GM18861 (cell line): ENCODE measurements at regions not wholly inside any gene's neighbourhood (a gene's known extent, or its start where the extent isn't known, plus 50 kb on each side); places are given as distances from the start of the nearest gene placed in this dataset.

Source experiments
- ATAC-seq: cut with Tn5 transposase; IDR thresholded peaks from one replicate; pipeline ENCODE4 v1.9.1; 2021; ENCODE audit not compliant: unreplicated experiment

DNA sequence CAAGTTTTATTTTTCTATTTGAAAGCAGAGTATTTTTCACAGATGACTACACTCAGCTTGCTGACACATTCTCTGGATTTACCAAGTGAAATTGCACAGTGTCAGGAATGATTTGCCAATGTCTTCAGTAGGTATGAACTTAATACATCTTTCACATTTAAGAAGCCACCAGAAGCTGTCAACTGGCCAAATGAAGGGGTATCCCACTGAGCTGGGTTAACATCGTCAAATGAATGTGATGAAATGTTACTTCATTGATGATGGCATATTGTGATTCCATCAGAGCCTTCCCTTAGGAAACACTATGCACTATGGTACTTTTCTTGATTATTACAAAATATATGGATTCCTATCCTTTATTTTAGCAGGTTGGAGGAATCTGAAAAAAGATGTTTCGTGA lies 592.3 kb downstream of the FGF9 start:
- ATAC-seq = no peak

GRCh38 chr13:22265563-22265962 lies 594.7 kb downstream of the FGF9 start:
- ATAC-seq = no peak

DNA sequence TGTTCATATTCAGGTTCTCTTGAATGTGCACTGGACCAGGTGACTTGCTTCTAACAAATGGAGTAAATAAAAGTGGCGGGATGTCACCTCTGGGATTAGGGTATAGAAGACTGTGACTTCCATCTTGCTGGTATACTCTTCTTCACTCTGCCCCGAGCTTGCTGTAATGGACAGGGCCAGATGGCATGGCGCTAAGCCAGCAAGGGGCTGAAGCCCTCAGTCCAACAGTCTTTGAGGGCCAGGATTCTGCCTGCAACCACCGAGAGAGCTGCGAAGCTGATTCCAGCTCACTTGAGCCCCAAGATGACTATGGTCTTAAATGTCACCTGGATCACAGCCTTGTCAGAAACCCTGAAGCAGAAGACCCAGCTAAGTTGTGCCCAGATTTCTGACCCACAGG lies 600.0 kb downstream of the FGF9 start:
- no peak for ATAC-seq

GRCh38 chr13:22271903-22272302 lies 601.0 kb downstream of the FGF9 start:
- no peak for ATAC-seq

- no peak for ATAC-seq
Observed at GRCh38 chr13:22275393-22275792, 604.5 kb downstream of the FGF9 start.

DNA sequence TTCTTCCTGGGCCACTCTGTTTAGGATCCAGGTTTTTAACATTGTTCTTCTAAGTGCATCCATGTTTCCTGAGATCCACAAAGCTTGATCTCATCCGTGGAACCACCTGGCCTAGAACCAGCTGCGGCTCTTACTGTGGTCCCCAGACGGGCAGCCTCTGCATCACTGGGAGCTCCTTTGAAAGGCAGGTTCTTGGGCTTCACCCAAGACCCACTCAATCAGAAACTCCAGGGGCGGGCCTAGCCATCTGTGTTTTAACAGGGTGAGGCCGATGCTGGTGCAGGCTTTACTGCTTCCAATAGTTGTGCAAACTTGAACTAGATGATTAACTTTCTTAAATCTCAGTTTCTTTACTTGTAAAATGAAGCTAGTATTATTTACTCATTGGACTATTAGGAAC lies 605.7 kb downstream of the FGF9 start:
- no peak for ATAC-seq

DNA sequence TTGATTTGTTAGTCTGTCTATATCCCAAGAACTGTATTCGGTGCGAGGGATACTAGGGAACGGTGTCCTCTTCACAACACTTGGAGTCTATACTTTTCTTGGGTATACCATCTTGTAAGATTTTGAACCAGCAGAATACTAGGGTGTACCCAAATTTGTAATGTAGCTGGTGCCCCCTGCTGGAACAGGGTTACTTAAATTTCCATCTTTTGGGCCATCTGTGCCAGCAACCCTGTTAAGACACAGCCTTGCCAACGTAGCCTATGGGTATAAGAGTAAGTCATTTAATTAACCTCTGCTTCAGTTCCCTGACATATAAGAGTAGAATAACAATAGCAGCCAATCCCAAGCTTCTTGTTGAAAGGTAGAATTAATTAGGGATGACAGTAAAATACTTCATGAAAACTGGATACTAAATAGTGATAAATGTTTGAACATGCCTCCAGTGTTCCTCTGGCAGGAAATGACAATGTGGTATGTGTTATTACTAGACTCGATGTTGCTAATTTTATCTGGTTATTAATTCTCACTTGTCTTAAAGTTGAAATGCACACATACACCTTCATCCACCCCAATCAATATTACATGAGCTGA lies 607.6 kb downstream of the FGF9 start:
- peak; percentile 78 for ATAC-seq

DNA sequence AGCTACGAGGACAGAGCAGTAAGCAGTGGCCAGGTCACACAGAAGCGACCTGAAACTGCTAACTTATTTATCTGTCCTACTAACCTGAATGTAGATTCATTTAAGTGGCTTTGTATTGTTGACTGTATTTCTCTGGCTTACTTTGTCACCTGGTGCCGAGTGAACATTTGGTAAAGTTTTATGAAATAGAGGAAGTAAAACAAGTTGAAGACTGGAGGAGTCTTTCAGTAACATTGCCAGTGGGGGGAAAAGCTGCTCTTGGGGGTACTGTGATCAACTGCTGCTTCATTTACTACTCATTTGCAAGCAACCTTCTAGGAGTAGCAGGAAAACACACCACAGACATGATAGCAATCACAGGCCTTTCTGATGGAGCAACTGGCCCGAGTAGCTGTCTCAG lies 615.0 kb downstream of the FGF9 start:
- no peak for ATAC-seq

- no peak for ATAC-seq
Observed at GRCh38 chr13:22286338-22286737, 615.5 kb downstream of the FGF9 start.

GRCh38 chr13:22287343-22287920 lies 616.6 kb downstream of the FGF9 start:
- no peak for ATAC-seq

- ATAC-seq = no peak
Observed at GRCh38 chr13:22288496-22288895, 617.6 kb downstream of the FGF9 start.

DNA sequence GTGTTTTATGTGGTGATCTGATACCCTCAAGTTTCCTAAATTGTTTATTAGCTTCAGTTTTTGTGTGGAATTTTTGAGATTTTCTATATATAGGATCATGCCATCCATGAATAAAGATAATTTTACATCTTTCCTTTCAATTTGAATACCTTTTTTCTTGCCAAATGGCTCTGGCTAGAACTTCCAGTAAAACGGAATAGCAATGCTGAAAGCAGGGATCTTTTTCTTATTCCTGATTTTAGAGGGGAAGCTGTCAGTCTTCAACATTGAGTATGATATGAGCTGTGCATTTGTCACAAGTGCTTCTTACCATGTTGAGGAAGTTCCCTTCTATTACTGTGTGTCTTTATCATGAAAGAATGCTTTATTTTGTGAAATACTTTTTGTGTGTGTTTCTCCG lies 618.8 kb downstream of the FGF9 start:
- ATAC-seq = no peak

DNA sequence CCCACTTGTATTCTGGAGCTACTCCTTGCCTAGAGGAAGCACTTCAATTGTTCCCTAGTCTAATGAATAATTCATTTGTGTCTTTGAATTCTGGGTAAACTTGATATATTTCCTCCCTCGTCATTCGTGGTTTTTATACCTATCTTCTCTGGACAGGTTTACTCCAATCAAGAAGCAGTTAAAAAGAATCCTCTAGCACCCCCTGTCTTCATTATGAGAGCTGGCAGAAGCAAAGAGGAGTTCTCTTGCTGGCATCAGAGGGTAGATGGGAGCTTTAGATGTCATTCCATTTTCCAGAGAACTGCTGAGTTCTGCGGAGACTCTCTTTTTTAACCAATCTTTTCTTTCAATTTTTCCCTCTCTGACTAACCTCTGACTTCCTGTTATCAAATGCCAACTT lies 627.7 kb downstream of the FGF9 start:
- ATAC-seq = no peak

- no peak for ATAC-seq
Observed at GRCh38 chr13:22311734-22312404, 641.0 kb downstream of the FGF9 start.

DNA sequence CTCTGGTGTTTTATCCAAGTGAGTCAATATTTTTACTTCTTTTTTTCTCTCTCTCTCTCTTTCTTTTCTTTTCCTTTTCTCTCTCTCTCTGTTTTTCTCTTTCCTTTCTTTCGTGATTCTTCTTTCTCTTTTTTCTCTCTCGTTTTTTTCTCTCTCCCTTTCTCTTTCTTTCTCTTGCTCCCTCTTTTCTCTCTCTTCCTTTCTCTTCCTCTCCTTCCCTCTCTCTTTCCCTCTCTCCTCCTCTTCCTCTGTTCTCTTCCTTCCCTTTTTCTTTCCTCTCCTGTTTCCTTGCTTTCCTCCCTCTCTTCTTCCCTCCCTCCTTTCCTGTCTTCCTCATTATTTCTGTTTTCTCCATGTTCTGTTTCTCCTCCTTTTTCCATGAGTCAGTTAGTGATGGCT lies 641.5 kb downstream of the FGF9 start:
- no peak for ATAC-seq

DNA sequence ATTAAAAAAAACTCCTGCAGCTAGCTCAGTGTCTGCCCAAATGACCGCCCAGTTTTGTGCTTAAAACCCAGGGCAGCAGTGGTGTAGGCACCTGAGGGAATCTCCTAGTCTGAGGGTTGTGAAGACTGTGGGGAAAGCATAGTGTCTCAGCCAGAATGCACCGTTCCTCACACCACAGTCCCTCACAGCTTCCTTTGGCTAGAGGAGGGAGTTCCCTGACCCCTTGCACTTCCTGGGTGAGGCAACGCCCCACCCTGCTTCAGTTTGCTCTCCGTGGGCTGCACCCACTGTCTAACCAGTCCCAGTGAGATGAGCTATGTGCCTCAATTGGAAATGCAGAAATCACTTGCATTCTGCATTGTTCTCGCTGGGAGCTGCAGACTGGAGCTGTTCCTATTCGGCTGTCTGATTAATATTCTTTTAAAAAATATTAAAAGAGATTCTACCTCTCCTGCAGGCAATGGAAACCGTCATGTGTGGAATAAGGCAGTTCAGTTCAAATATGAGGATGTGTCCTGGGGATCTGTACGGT lies 645.7 kb downstream of the FGF9 start:
- no peak for ATAC-seq

DNA sequence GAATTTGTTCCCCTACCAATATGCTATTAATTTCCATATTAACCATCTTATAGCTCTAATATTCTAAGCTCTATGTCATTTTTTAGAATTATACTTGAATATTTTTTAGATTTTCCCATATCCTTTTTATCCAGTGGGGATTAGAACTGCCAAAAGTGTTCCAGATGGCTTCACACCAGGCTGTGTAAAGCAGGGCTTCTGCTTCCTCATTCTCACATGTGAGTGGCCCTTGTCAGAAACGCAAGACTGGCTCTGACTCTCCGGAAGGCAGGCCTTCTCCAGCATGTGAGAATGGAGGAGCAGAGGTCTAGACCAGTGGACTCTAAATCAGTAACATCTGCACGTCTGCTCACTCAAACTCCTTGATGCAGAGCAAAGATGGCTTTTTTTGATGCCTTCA lies 650.1 kb downstream of the FGF9 start:
- no peak for ATAC-seq

GRCh38 chr13:22325761-22326160 lies 654.9 kb downstream of the FGF9 start:
- ATAC-seq = no peak

DNA sequence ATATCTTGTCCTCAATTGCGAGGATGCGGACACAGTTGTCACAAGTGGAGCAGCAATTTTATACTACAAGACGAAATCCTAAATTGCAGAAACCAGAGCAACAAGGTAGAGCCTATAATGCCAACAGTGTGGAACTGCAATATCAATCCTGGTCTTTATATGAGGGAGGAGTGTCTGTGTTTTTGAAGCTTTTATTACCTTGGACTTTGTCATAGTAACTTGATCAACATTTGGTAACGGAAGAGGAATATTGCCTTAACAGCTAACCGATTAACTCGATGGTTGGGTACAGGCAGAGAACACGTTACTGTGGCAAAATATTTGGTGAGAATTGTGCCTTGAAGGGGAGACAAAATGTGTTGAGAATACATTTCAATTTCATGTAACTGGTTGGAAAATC lies 661.5 kb downstream of the FGF9 start:
- ATAC-seq = no peak

DNA sequence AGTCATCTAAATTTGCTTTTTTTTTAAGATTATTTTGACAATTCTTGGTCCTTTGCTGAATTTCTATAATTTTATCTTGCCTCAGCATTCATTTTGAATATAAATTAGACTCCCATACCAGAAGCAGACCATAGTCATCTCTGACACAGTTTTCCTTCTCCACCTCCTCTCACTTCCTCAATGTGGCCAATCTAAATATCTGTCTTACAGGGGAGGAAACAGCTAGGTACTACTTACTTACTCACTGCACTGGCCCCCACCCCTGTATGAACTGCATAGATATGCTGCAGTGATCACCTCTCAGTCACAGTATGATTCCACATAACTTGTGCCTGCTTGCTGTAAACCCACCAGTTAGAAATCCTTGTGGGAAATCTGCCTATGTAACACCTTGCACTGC lies 665.6 kb downstream of the FGF9 start:
- no peak for ATAC-seq

DNA sequence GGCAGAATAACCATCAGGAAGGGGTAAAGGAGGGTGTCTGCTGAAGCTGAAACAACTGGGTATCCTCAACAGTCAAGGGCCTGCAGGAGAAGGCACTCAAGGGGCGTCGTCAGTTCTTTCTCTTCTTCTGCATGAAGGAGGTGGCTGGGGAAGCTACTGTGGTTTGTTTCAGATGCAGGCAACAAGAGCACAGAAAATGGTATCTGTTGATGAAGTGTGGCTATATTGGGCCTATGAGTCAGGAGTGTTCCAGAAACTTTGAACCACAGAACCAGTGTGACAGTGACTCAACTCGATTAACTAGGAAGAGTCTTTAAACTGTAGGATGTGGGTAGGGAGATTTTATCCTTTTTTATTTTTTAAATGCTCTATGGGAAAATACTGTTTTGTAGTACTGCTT lies 686.3 kb downstream of the FGF9 start:
- ATAC-seq = no peak

DNA sequence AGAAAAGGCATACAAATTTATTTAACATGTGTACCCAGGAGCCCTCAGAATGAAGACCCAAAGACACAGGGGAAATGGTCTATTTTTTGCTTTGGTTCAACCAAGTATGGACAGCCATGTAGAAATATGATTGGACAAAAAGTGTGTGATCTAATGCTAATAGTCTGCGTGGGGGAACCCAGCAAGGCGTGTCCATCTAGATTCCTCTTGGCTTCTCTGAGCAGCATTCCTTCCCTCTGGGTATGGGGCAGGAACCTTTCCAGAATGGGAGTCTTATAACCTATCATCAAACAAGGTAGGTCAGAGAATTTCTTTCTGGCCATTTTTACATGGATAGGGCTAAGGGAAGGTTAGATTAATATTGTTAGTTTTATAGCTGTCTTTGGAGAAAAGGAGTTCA lies 698.2 kb downstream of the FGF9 start:
- no peak for ATAC-seq

DNA sequence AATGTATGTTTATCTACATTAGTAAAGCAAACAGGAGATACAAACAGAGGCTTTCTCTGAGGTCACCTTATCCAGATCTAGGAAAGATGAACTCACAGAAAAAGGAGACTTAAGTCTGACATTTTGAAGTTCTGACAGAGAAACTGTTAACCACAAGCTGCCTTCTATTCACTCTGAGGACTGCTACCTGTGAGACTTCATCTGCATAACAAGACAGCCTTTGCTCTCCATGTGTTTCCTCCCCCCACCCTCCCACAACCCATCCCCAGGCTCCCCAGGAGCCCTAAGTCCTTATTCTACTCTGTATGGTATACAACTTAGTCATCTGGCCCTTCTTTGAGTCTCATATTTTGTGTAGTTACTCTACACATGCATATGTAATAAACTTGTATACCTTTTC lies 699.0 kb downstream of the FGF9 start:
- ATAC-seq = no peak
